Ascending aorta (tissue), 2 donors: ENCODE measurements at regions not wholly inside any gene's neighbourhood (a gene's known extent, or its start where the extent isn't known, plus 50 kb on each side); places are given as distances from the start of the nearest gene placed in this dataset.

ENCODE experiments used
- DNase-seq, 2 donors: peaks; one replicate each; pipeline ENCODE4 v3.0.0-alpha.2; 2019; ENCODE audit warnings: low spot score in 2 of 2
- H3K27ac ChIP-seq, 2 donors: fragments of 200-600 bp; sonication (generic); one replicate each; pipeline ENCODE4 v1.5.1; 2016 to 2017; ENCODE audit warnings: mild to moderate bottlenecking in 1 of 2
- H3K27me3 ChIP-seq: fragments of 200-600 bp; sonication (generic); one replicate; pipeline ENCODE4 v1.5.1; 2017
- H3K36me3 ChIP-seq, 2 donors: fragments of 200-600 bp; sonication (generic); one replicate each; pipeline ENCODE4 v1.5.1; 2016
- H3K4me1 ChIP-seq, 2 donors: fragments of 200-600 bp; sonication (generic); one replicate each; pipeline ENCODE4 v1.5.1; 2016 to 2017; ENCODE audit warnings: mild to moderate bottlenecking in 1 of 2
- H3K4me3 ChIP-seq, 2 donors: fragments of 200-600 bp; sonication (generic); one replicate each; pipeline ENCODE4 v1.5.1; 2016 to 2017; ENCODE audit warnings: mild to moderate bottlenecking in 1 of 2
- H3K9me3 ChIP-seq, 2 donors: fragments of 200-600 bp; sonication (generic); one replicate each; pipeline ENCODE4 v1.5.1; 2016
- intact Hi-C: fragments of 100-400 bp; cut with DNase I; formaldehyde crosslinking; loops from one replicate; pipeline ENCODE4 v1.15.1; 2023
- TF ChIP-seq, protein P1 (sequence below), 3 experiments: fragments of 200-600 bp in 2 of 3; fragments of 450-650 bp in 1 of 3; sonication (generic) in 2 of 3; IDR thresholded peaks; one replicate each; pipeline ENCODE4 v1.5.1; 2016 to 2019; ENCODE audit warnings: antibody characterized with exemption in 3 of 3, mild to moderate bottlenecking in 1 of 3, moderate library complexity in 1 of 3

DNA sequence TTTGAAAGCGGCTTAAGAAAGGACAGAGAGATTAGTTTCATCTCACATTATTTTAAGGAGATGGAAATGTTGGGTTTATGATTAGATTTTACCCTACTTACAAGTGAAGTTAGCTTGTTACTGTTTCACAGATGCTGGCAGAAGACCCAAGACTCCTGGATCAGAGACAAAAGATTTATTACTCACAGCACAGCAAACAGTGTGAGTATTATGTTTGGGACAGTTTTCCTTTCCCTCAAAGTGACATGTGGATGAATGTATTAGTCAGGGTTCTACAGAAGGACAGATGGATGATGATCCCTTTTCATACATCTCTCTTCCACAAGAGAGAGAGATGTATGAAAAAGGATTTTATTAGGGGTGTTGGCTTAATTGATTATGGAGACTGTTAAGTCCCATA lies 281.8 kb upstream of the CDH2 start:
- Histone ChIP-seq H3K4me3 (no peak overlapping the region), H3K27ac (no peak overlapping the region), H3K4me1 (no peaks in the 10 kb centered on the region), H3K9me3 (no peaks in the 10 kb centered on the region), H3K27me3 (no peaks in the 10 kb centered on the region), H3K36me3 (no peaks in the 10 kb centered on the region)
- TF ChIP-seq, protein P1, sequence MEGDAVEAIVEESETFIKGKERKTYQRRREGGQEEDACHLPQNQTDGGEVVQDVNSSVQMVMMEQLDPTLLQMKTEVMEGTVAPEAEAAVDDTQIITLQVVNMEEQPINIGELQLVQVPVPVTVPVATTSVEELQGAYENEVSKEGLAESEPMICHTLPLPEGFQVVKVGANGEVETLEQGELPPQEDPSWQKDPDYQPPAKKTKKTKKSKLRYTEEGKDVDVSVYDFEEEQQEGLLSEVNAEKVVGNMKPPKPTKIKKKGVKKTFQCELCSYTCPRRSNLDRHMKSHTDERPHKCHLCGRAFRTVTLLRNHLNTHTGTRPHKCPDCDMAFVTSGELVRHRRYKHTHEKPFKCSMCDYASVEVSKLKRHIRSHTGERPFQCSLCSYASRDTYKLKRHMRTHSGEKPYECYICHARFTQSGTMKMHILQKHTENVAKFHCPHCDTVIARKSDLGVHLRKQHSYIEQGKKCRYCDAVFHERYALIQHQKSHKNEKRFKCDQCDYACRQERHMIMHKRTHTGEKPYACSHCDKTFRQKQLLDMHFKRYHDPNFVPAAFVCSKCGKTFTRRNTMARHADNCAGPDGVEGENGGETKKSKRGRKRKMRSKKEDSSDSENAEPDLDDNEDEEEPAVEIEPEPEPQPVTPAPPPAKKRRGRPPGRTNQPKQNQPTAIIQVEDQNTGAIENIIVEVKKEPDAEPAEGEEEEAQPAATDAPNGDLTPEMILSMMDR (IDR thresholded peaks at IDR 0.05): no peak
- DNase-seq: no peak
- intact Hi-C loops: no loop called here

DNA sequence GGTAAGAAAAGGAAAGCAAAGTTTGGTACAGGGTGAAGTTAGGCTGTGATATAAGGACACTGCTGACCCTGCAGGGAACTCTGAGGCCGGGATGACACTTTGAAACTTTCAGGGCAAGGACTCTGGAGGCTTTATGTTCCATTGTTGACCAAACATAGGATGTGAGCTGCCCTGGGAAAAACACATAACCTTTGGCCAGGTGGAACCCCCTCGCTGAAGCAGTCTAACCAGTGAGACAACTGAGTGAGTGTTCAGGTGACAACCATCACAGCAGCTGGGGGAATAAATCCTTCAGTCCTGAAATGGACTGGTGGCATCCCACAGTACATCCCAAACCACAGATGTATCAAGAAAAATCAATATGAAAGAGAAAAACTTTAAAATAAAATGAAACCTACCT lies 280.9 kb upstream of the CDH2 start:
- Histone ChIP-seq H3K4me1 (no peaks in the 10 kb centered on the region), H3K36me3 (no peaks in the 10 kb centered on the region), H3K27ac (no peak overlapping the region), H3K27me3 (no peaks in the 10 kb centered on the region), H3K9me3 (no peaks in the 10 kb centered on the region), H3K4me3 (no peak overlapping the region)
- TF ChIP-seq, protein P1 (IDR thresholded peaks at IDR 0.05): no peak
- DNase-seq: no peak
- intact Hi-C loops: no loop called here

DNA sequence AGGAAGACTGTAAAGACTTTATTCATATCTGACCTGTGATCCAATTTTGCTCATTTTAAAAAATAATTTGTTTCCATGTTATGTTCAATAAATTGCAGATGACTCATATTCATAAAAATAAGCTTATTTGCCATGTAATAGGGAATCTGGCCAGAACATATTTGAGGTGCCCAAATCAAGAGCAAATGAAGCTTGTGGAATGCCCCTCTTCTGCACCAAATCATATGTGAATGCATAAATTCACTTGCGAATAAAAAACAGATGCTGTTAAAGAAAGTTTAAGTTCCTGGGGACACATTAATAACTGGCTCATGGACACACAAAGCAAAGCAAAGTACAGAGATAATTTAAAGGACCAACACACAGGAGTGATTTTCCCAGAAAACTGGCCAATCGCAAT lies 279.0 kb upstream of the CDH2 start:
- H3K27ac ChIP-seq: no peak overlapping the region
- H3K36me3 ChIP-seq: no peaks in the 10 kb centered on the region
- no peaks in the 10 kb centered on the region for H3K27me3 ChIP-seq
- H3K4me1 ChIP-seq: no peaks in the 10 kb centered on the region
- TF ChIP-seq, protein P1 (IDR thresholded peaks at IDR 0.05): no peak
- H3K9me3 ChIP-seq: no peaks in the 10 kb centered on the region
- H3K4me3 ChIP-seq: no peak overlapping the region
- intact Hi-C loops: no loop called here
- no peak for DNase-seq

DNA sequence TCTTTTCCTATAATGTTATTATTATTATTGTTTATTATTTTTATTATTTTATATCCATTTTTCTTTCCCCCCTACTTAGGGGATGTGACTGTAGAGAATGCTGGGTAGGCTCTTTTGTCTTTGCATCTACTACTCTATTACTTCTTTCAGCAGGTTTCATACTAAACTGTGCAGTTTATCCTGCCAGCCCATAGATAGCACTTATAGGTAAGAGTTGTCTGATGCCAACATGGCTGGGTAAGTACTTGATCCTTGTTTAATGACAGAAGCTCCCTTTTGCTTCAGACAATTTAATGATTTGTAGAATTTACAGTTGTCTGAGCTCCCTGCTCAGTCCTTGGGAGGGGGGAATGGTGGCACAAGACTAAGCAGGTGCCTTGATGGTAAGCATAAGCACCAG lies 262.9 kb upstream of the CDH2 start:
- Histone ChIP-seq H3K27ac (no peak overlapping the region), H3K36me3 (no peaks in the 10 kb centered on the region), H3K9me3 (peaks cover 0 to 5% of the 10 kb centered on the region in 2 donors), H3K4me1 (no peaks in the 10 kb centered on the region), H3K27me3 (no peaks in the 10 kb centered on the region), H3K4me3 (no peak overlapping the region)
- no peak for DNase-seq
- intact Hi-C loops: no loop called here
- TF ChIP-seq, protein P1 (IDR thresholded peaks at IDR 0.05): no peak

DNA sequence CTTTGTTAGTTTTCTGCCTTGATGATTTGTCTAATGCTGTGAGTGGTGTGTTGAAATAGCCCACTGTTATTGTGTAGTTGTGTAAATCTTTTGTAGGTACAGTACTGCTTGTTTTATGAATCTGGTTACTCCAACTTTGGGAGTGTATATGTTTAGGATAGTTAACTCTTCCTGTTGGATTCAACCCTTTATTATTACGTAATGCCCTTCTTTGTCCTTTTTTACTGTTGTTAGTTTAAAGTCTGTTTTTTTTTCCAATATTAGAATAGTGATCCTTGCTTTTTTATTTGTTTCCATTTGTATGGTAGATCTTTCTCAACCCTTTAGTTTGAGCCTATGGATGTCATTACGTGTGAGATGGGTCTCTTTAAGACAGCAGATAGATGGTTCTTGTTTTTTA lies 261.5 kb upstream of the CDH2 start:
- intact Hi-C loops: no loop called here
- H3K9me3 ChIP-seq: peaks cover 0 to 5% of the 10 kb centered on the region in 2 donors
- H3K27me3 ChIP-seq: no peaks in the 10 kb centered on the region
- no peaks in the 10 kb centered on the region for H3K36me3 ChIP-seq
- DNase-seq: no peak
- TF ChIP-seq, protein P1 (IDR thresholded peaks at IDR 0.05): no peak
- H3K27ac ChIP-seq: no peak overlapping the region
- H3K4me1 ChIP-seq: no peaks in the 10 kb centered on the region
- no peak overlapping the region for H3K4me3 ChIP-seq

DNA sequence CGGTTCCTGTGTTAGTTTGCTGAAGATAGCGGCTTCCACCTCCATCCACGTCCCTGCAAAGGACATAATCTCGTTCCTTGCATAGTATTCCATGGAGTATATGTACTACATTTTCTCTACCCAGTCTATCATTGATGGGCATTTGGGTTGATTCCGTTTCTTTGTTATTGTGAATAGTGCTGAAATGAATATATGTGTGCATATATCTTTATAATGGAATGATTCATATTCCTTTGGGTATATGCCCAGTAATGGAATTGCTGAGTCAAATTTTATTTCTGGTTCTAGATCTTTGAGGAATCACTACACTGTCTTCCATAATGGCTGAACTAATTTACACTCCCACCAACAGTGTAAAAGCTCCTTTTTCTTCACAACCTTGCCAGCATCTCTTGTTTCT lies 255.4 kb upstream of the CDH2 start:
- TF ChIP-seq, protein P1 (IDR thresholded peaks at IDR 0.05): no peak
- H3K27ac ChIP-seq: no peak overlapping the region
- H3K9me3 ChIP-seq: peaks cover 0 to 5% of the 10 kb centered on the region in 2 donors
- H3K4me1 ChIP-seq: no peaks in the 10 kb centered on the region
- intact Hi-C loops: no loop called here
- no peaks in the 10 kb centered on the region for H3K36me3 ChIP-seq
- H3K27me3 ChIP-seq: no peaks in the 10 kb centered on the region
- no peak overlapping the region for H3K4me3 ChIP-seq
- DNase-seq: no peak
